ENCODE measurements at regions not wholly inside any gene's neighbourhood (a gene's known extent, or its start where the extent isn't known, plus 50 kb on each side); places are given as distances from the start of the nearest gene placed in this dataset.
"Not testable (repeated sequence)": the region's sequence is repeated elsewhere in the genome, so short reads cannot be mapped to it uniquely, and the experiment has no call there.

DNA sequence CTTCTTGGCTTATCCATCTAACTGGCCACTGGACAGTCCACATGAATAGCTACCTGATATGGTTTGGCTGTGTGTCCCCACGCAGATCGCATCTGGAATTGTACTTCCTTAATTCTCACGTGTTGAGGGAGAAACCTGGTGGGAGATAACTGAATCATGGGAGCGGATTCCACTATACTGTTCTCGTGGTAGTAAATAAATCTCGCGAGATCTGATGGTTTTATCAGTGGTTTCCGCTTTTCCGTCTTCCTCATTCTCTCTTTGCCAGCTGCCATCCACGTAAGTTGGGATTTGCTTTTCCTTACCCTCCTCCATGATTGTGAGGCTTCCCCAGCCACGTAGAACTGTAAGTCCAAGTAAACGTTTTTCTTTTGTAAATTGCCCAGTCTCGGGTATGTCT is 1496.4 kb downstream of the KHDRBS2 start:
- H4K20me1 ChIP-seq (ENCODE audit: control insufficient read depth, insufficient read depth, insufficient read length); H3K18ac ChIP-seq (ENCODE audit: insufficient read length, low read depth, low read length); H3K36me3 Mint-ChIP-seq (ENCODE audit: insufficient read depth in 1 of 3, low read depth in 3 of 3); H2BK120ac ChIP-seq (ENCODE audit: low read depth, low read length, poor library complexity, severe bottlenecking); H3K4me3 Mint-ChIP-seq; H2BK15ac ChIP-seq (ENCODE audit: low read depth, low read length); H3K27me3 Mint-ChIP-seq (ENCODE audit: low read depth); H2BK12ac ChIP-seq (ENCODE audit: insufficient read length, low read depth, low read length); H4K5ac ChIP-seq (ENCODE audit: insufficient read length, low read depth, low read length); H3K9me3 Mint-ChIP-seq; H2AFZ ChIP-seq (ENCODE audit: low read length); H2AK5ac ChIP-seq (ENCODE audit: insufficient read length, low read length); H3K4me1 ChIP-seq (ENCODE audit: insufficient read depth, low read length); H3K9ac ChIP-seq (ENCODE audit: extremely low read depth, insufficient read length, low read length); H4K91ac ChIP-seq (ENCODE audit: insufficient read length, low read depth, low read length); H3T11ph ChIP-seq (ENCODE audit: low read length); H3K23ac ChIP-seq (ENCODE audit: insufficient read length, low read depth, low read length); H3K56ac ChIP-seq (ENCODE audit: insufficient read length, low read depth, low read length); H3K27ac Mint-ChIP-seq; H4K8ac ChIP-seq (replicated peaks; ENCODE audit: insufficient read length, low read depth, low read length); H3K79me1 ChIP-seq (ENCODE audit: insufficient read depth, low read depth, low read length, poor library complexity, severe bottlenecking); H3K4me1 Mint-ChIP-seq; H3K27ac ChIP-seq (ENCODE audit: insufficient read length, low read depth, low read length); H2BK20ac ChIP-seq (ENCODE audit: low read depth, low read length, poor library complexity, severe bottlenecking); H3K9me3 ChIP-seq (ENCODE audit: control insufficient read depth, low read depth, low read length); H3K27me3 ChIP-seq (ENCODE audit: insufficient read depth, low read length); H3K79me2 ChIP-seq (ENCODE audit: insufficient read depth, low read length); H3K23me2 ChIP-seq (ENCODE audit: insufficient read length, low read depth, low read length, poor library complexity, severe bottlenecking); H3K4me2 ChIP-seq (ENCODE audit: insufficient read depth, insufficient read length, low read length); DNase-seq; H3K4ac ChIP-seq (ENCODE audit: low read depth, low read length); H3K14ac ChIP-seq (ENCODE audit: insufficient read depth, low read length); H2BK5ac ChIP-seq (ENCODE audit: insufficient read length, low read length): not testable (repeated sequence)
- WGBS (ENCODE audit: extremely low coverage, insufficient read length, low lambda C conversion rate): no CpG with 5 or more reads among the region's 13 CpGs

GRCh38 chr6:60782698-60783464 is 1503.1 kb downstream of the KHDRBS2 start:
- not testable (repeated sequence) for H3K79me1 ChIP-seq (ENCODE audit: insufficient read depth, low read depth, low read length, poor library complexity, severe bottlenecking); H4K20me1 ChIP-seq (ENCODE audit: control insufficient read depth, insufficient read depth, insufficient read length); H3K4ac ChIP-seq (ENCODE audit: low read depth, low read length); H3K27me3 ChIP-seq (ENCODE audit: insufficient read depth, low read length); H3K9me3 Mint-ChIP-seq; H3K9ac ChIP-seq (ENCODE audit: extremely low read depth, insufficient read length, low read length); DNase-seq; H2BK120ac ChIP-seq (ENCODE audit: low read depth, low read length, poor library complexity, severe bottlenecking); H2BK20ac ChIP-seq (ENCODE audit: low read depth, low read length, poor library complexity, severe bottlenecking); H3T11ph ChIP-seq (ENCODE audit: low read length); H3K4me3 Mint-ChIP-seq; H3K56ac ChIP-seq (ENCODE audit: insufficient read length, low read depth, low read length); H2AK5ac ChIP-seq (ENCODE audit: insufficient read length, low read length); H3K23ac ChIP-seq (ENCODE audit: insufficient read length, low read depth, low read length); H2AFZ ChIP-seq (ENCODE audit: low read length); H3K27ac ChIP-seq (ENCODE audit: insufficient read length, low read depth, low read length); H2BK15ac ChIP-seq (ENCODE audit: low read depth, low read length); H3K27me3 Mint-ChIP-seq (ENCODE audit: low read depth); H3K14ac ChIP-seq (ENCODE audit: insufficient read depth, low read length); H2BK12ac ChIP-seq (ENCODE audit: insufficient read length, low read depth, low read length); H3K18ac ChIP-seq (ENCODE audit: insufficient read length, low read depth, low read length); H3K4me2 ChIP-seq (ENCODE audit: insufficient read depth, insufficient read length, low read length); H3K9me3 ChIP-seq (ENCODE audit: control insufficient read depth, low read depth, low read length); H4K5ac ChIP-seq (ENCODE audit: insufficient read length, low read depth, low read length); H3K27ac Mint-ChIP-seq; H3K79me2 ChIP-seq (ENCODE audit: insufficient read depth, low read length); H4K91ac ChIP-seq (ENCODE audit: insufficient read length, low read depth, low read length); H2BK5ac ChIP-seq (ENCODE audit: insufficient read length, low read length); H3K36me3 Mint-ChIP-seq (ENCODE audit: insufficient read depth in 1 of 3, low read depth in 3 of 3); H3K4me1 ChIP-seq (ENCODE audit: insufficient read depth, low read length); H4K8ac ChIP-seq (replicated peaks; ENCODE audit: insufficient read length, low read depth, low read length); H3K23me2 ChIP-seq (ENCODE audit: insufficient read length, low read depth, low read length, poor library complexity, severe bottlenecking)
- peaks cover 7 to 14% of the 10 kb centered on the region in 2 experiments for H3K4me1 Mint-ChIP-seq
- WGBS (ENCODE audit: extremely low coverage, insufficient read length, low lambda C conversion rate): no CpG with 5 or more reads among the region's 4 CpGs
